Peyer's patch (tissue), 4 donors: ENCODE measurements at regions not wholly inside any gene's neighbourhood (a gene's known extent, or its start where the extent isn't known, plus 50 kb on each side); places are given as distances from the start of the nearest gene placed in this dataset.

Experiments
- CTCF ChIP-seq, 6 experiments: fragments of 450-650 bp in 4 of 6; fragments of 200-600 bp in 2 of 6; sonication (generic) in 1 of 6; IDR thresholded peaks; one replicate each; pipeline ENCODE4 v1.5.1; 2017 to 2019; ENCODE audit warnings: antibody characterized with exemption in 6 of 6, mild to moderate bottlenecking in 3 of 6, moderate library complexity in 1 of 6
- POLR2A ChIP-seq, 2 donors: fragments of 450-650 bp; IDR thresholded peaks; one replicate each; pipeline ENCODE4 v1.5.1; 2017; ENCODE audit warnings: antibody characterized with exemption in 2 of 2, mild to moderate bottlenecking in 2 of 2, moderate library complexity in 2 of 2

GRCh38 chr12:25819691-25820090 is 138.8 kb upstream of the RASSF8 start:
- TF ChIP-seq CTCF (IDR thresholded peaks at IDR 0.05) (no peak), POLR2A (IDR thresholded peaks at IDR 0.05) (no peak)
